Colonic mucosa (tissue), 4 donors: ENCODE measurements at regions not wholly inside any gene's neighbourhood (a gene's known extent, or its start where the extent isn't known, plus 50 kb on each side); places are given as distances from the start of the nearest gene placed in this dataset.

Experiments used
- DNase-seq: peaks from one replicate; pipeline ENCODE4 v3.0.0-alpha.2; 2020
- H3K27ac ChIP-seq: fragments of 200-600 bp; one replicate; pipeline ENCODE4 v1.8.0; 2021
- H3K27me3 ChIP-seq: fragments of 200-600 bp; one replicate; pipeline ENCODE4 v1.8.0; 2021
- H3K36me3 ChIP-seq: fragments of 200-600 bp; one replicate; pipeline ENCODE4 v1.8.0; 2021
- H3K4me1 ChIP-seq: fragments of 200-600 bp; one replicate; pipeline ENCODE4 v1.8.0; 2021; ENCODE audit warnings: mild to moderate bottlenecking
- H3K4me3 ChIP-seq: fragments of 200-600 bp; one replicate; pipeline ENCODE4 v1.8.0; 2021
- H3K9ac ChIP-seq, 2 donors: one replicate each; pipeline ENCODE4 v1.7.0; 2013; ENCODE audit warnings: control low read depth in 2 of 2, low read depth in 2 of 2, low read length in 2 of 2
- H3K9me3 ChIP-seq: fragments of 200-600 bp; one replicate; pipeline ENCODE4 v1.8.0; 2021
- intact Hi-C: fragments of 100-400 bp; cut with DNase I; formaldehyde crosslinking; loops from one replicate; pipeline ENCODE4 v1.14.1; 2022
- TF ChIP-seq, protein P1 (sequence below): fragments of 200-600 bp; IDR thresholded peaks from one replicate; pipeline ENCODE4 v1.8.0; 2022; ENCODE audit warnings: antibody characterized with exemption, mild to moderate bottlenecking
- donor health status: healthy.
- donor health status: DM: no; HTN: no; CAD: no.
- donor health status: DM: no; HTN: no; CAD: no.

DNA sequence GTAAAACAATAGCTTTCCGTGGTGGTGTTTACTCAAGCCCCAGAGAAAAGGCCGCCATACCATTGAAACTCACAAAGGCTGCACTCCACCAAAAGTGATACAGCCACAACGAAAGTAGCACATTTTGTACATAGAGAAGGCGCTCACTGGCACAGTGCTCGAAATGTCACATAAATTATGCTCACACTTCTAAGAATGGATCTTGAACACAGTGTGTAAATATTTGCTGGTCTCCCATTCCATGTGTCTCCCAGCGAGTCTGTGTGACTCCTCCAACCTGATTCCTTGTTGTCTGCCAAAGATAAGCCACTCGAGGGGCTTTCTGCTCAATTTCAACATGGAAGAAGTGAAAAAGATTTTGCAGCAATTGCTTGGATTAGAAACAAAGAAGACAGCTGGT is 234.0 kb upstream of the VCX3A start:
- Histone ChIP-seq H3K4me1 (no peaks in the 10 kb centered on the region), H3K27me3 (no peaks in the 10 kb centered on the region), H3K9ac (no peak overlapping the region), H3K36me3 (no peaks in the 10 kb centered on the region), H3K4me3 (no peak overlapping the region), H3K9me3 (no peaks in the 10 kb centered on the region), H3K27ac (no peak overlapping the region)
- no peak for DNase-seq
- TF ChIP-seq, protein P1, sequence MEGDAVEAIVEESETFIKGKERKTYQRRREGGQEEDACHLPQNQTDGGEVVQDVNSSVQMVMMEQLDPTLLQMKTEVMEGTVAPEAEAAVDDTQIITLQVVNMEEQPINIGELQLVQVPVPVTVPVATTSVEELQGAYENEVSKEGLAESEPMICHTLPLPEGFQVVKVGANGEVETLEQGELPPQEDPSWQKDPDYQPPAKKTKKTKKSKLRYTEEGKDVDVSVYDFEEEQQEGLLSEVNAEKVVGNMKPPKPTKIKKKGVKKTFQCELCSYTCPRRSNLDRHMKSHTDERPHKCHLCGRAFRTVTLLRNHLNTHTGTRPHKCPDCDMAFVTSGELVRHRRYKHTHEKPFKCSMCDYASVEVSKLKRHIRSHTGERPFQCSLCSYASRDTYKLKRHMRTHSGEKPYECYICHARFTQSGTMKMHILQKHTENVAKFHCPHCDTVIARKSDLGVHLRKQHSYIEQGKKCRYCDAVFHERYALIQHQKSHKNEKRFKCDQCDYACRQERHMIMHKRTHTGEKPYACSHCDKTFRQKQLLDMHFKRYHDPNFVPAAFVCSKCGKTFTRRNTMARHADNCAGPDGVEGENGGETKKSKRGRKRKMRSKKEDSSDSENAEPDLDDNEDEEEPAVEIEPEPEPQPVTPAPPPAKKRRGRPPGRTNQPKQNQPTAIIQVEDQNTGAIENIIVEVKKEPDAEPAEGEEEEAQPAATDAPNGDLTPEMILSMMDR: no peak
- intact Hi-C loops: no loop called here

DNA sequence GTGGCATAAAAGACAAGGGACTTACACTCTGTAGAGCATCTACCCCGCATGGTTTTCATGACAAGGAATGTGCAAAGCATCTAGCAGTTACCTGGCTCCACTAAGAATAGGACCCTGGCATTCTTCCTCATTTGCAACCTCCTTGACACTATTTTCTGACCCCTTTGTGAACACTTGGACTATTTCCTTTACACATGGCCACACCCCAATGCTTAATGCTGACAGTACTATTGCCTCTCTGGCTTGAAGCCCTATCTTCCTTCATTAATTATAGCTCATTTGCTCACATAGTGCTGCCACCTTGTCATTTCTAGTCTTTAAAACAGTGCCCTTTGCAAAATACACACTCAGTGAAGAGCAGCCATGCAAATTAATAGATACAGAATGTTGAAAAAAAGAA is 226.3 kb upstream of the VCX3A start:
- no peak for DNase-seq
- no peak overlapping the region for H3K27ac ChIP-seq
- no peak overlapping the region for H3K9ac ChIP-seq
- no peaks in the 10 kb centered on the region for H3K4me1 ChIP-seq
- no peaks in the 10 kb centered on the region for H3K9me3 ChIP-seq
- H3K27me3 ChIP-seq: no peaks in the 10 kb centered on the region
- TF ChIP-seq, protein P1: no peak
- H3K36me3 ChIP-seq: no peaks in the 10 kb centered on the region
- H3K4me3 ChIP-seq: no peak overlapping the region
- intact Hi-C loops: no loop called here

- Histone ChIP-seq H3K36me3 (no peaks in the 10 kb centered on the region), H3K4me1 (no peaks in the 10 kb centered on the region), H3K27ac (no peak overlapping the region), H3K4me3 (no peak overlapping the region), H3K9ac (no peak overlapping the region), H3K9me3 (no peaks in the 10 kb centered on the region), H3K27me3 (no peaks in the 10 kb centered on the region)
- intact Hi-C loops: no loop called here
- DNase-seq: no peak
- TF ChIP-seq, protein P1: no peak
These were observed 224.9 kb upstream of the VCX3A start for GRCh38 chrX:6759655-6760375.

DNA sequence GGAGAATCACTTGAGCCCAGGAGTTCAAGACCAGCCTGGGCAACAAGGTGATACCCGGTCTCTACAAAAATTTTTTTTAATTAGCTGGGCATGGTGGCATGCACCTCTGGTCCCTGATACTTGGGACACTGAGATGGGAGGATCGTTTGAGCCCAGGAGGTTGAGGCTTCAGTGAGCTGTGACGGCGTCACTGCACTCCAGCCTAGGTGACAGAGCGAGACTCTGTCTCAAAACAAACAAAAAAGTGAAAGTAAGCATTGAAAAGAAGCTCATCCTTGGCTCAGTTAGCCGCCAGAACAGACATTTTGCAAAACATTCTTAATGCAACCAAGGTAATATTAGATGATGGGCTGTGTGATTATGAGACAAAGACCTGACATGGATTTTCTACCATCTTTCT is 223.3 kb upstream of the VCX3A start:
- Histone ChIP-seq H3K36me3 (no peaks in the 10 kb centered on the region), H3K4me1 (no peaks in the 10 kb centered on the region), H3K9ac (no peak overlapping the region), H3K27ac (no peak overlapping the region), H3K9me3 (no peaks in the 10 kb centered on the region), H3K4me3 (no peak overlapping the region), H3K27me3 (no peaks in the 10 kb centered on the region)
- TF ChIP-seq, protein P1: no peak
- DNase-seq: no peak
- intact Hi-C loops: no loop called here

DNA sequence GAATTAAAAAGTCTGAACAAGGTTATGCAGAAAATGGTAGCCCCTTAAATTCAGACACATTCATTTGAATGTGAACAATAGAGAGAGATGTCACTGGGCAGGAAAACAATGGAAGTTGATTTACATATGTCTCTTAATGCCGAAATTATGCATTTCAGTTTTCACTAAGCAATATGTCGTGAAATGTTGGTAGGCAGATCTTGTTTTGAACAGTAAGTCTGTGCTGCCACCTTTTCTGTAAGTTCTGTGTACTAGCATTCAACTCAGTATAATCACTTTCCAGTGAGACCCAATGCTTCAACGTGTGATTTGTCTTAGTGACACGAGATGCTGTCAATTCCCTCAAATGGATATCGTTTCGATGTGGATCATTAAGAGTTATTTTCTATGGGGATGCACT is 222.7 kb upstream of the VCX3A start:
- TF ChIP-seq, protein P1: no peak
- H3K9me3 ChIP-seq: no peaks in the 10 kb centered on the region

More for the DNA sequence above, 222.7 kb upstream of the VCX3A start:
- Histone ChIP-seq H3K9ac (no peak overlapping the region), H3K36me3 (no peaks in the 10 kb centered on the region), H3K4me3 (no peak overlapping the region), H3K4me1 (no peaks in the 10 kb centered on the region), H3K27me3 (no peaks in the 10 kb centered on the region), H3K27ac (no peak overlapping the region)
- intact Hi-C loops: no loop called here
- DNase-seq: no peak
